ENCODE measurements at regions not wholly inside any gene's neighbourhood (a gene's known extent, or its start where the extent isn't known, plus 50 kb on each side); places are given as distances from the start of the nearest gene placed in this dataset.

DNA sequence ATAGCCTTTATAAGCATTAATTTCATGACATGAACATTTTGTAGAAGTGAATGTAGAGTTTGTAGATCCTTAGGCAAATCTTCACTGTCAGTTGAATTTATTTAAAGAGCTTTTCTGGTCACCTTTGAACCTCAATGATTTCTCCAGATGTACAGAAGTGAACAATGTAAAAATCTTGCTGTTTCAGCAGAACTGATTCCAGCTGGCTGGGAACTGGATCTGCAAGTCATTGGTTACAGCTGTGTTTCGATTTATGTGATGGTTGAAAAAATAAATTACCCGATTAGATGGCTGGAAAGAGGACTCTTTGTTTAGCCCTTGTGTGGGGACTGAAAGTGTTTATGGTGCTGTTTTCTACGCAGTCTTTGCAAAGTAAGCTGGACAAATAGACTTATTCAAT lies 849.8 kb downstream of the USP25 start:
- Histone ChIP-seq H4K20me1 (replicated peaks; ENCODE audit: insufficient read depth) (no peaks in the 10 kb centered on the region), H3K79me2 (replicated peaks; ENCODE audit: insufficient read depth) (no peaks in the 10 kb centered on the region), H3K27ac (ENCODE audit: low read depth) (no peak overlapping the region), H3F3A (replicated peaks; ENCODE audit: low read depth) (no peaks in the 10 kb centered on the region), H3K4me3 (no peak overlapping the region), H3K4me2 (no peak overlapping the region), H3K27me3 (ENCODE audit: insufficient read depth) (no peaks in the 10 kb centered on the region), H3K4me1 (ENCODE audit: insufficient read depth) (no peaks in the 10 kb centered on the region), H3K36me3 (ENCODE audit: insufficient read depth) (no peaks in the 10 kb centered on the region), H2AFZ (no peak overlapping the region), H3K9me2 (ENCODE audit: insufficient read depth) (no peaks in the 10 kb centered on the region)
- no peak for TF ChIP-seq EZH2 (IDR thresholded peaks at IDR 0.05; ENCODE audit: low read depth, unreplicated experiment)
- Mint-ChIP-seq H3K27me3 (ENCODE audit: insufficient read depth, low read depth, poor library complexity) (no peaks in the 10 kb centered on the region), H3K27ac (no peak overlapping the region), H3K9me3 (no peaks in the 10 kb centered on the region), H3K4me1 (peaks cover 6% of the 10 kb centered on the region; the same call in 2 of the 3 replicates), H3K36me3 (ENCODE audit: low read depth) (no peaks in the 10 kb centered on the region), H3K4me3 (no peak overlapping the region)
- DNase-seq (ENCODE audit: low spot score) (no peak), ATAC-seq (no peak)

- Mint-ChIP-seq H3K9me3 (no peaks in the 10 kb centered on the region), H3K27ac (no peak overlapping the region), H3K4me3 (no peak overlapping the region), H3K36me3 (ENCODE audit: low read depth) (no peaks in the 10 kb centered on the region), H3K4me1 (peaks cover 6% of the 10 kb centered on the region; the same call in 2 of the 3 replicates), H3K27me3 (ENCODE audit: insufficient read depth, low read depth, poor library complexity) (no peaks in the 10 kb centered on the region)
- no peaks in the 10 kb centered on the region for H3K4me1 ChIP-seq (ENCODE audit: insufficient read depth)
- no peaks in the 10 kb centered on the region for H4K20me1 ChIP-seq (replicated peaks; ENCODE audit: insufficient read depth)
- H3K4me2 ChIP-seq, result no peak overlapping the region
- no peaks in the 10 kb centered on the region for H3K79me2 ChIP-seq (replicated peaks; ENCODE audit: insufficient read depth)
- no peaks in the 10 kb centered on the region for H3F3A ChIP-seq (replicated peaks; ENCODE audit: low read depth)
- no peaks in the 10 kb centered on the region for H3K27me3 ChIP-seq (ENCODE audit: insufficient read depth)
- H3K4me3 ChIP-seq, result no peak overlapping the region
- TF ChIP-seq, protein P1, sequence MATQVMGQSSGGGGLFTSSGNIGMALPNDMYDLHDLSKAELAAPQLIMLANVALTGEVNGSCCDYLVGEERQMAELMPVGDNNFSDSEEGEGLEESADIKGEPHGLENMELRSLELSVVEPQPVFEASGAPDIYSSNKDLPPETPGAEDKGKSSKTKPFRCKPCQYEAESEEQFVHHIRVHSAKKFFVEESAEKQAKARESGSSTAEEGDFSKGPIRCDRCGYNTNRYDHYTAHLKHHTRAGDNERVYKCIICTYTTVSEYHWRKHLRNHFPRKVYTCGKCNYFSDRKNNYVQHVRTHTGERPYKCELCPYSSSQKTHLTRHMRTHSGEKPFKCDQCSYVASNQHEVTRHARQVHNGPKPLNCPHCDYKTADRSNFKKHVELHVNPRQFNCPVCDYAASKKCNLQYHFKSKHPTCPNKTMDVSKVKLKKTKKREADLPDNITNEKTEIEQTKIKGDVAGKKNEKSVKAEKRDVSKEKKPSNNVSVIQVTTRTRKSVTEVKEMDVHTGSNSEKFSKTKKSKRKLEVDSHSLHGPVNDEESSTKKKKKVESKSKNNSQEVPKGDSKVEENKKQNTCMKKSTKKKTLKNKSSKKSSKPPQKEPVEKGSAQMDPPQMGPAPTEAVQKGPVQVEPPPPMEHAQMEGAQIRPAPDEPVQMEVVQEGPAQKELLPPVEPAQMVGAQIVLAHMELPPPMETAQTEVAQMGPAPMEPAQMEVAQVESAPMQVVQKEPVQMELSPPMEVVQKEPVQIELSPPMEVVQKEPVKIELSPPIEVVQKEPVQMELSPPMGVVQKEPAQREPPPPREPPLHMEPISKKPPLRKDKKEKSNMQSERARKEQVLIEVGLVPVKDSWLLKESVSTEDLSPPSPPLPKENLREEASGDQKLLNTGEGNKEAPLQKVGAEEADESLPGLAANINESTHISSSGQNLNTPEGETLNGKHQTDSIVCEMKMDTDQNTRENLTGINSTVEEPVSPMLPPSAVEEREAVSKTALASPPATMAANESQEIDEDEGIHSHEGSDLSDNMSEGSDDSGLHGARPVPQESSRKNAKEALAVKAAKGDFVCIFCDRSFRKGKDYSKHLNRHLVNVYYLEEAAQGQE (IDR thresholded peaks at IDR 0.05; ENCODE audit: unreplicated experiment), result no peak
- TF ChIP-seq ZNF114 (CRISPR knock-in tag; IDR thresholded peaks at IDR 0.05) (no peak), POLR2AphosphoS5 (IDR thresholded peaks at IDR 0.05; ENCODE audit: low read depth) (no peak), EZH2phosphoT487 (IDR thresholded peaks at IDR 0.05; ENCODE audit: unreplicated experiment) (no peak), CTCF (conservative IDR thresholded peaks at IDR 0.05; ENCODE audit: low read depth in 2 of 2) (no peak), ZNF462 (CRISPR knock-in tag; IDR thresholded peaks at IDR 0.05) (no peak), NANOG (IDR thresholded peaks at IDR 0.05; ENCODE audit: borderline replicate concordance) (no peak), ETS1 (IDR thresholded peaks at IDR 0.05) (no peak), JUNB (IDR thresholded peaks at IDR 0.05; ENCODE audit: unreplicated experiment) (no peak)
- ATAC-seq (no peak), DNase-seq (ENCODE audit: low spot score) (no peak)
- H3K27ac ChIP-seq (ENCODE audit: low read depth), result no peak overlapping the region
- H3K9me2 ChIP-seq (ENCODE audit: insufficient read depth), result no peaks in the 10 kb centered on the region
- H3K36me3 ChIP-seq (ENCODE audit: insufficient read depth), result no peaks in the 10 kb centered on the region
- H2AFZ ChIP-seq, result no peak overlapping the region
Measured at GRCh38 chr21:16580661-16581060, 850.9 kb downstream of the USP25 start.

Measured in GM23338 (cell line).